GM13977 (cell line): ENCODE measurements at regions not wholly inside any gene's neighbourhood (a gene's known extent, or its start where the extent isn't known, plus 50 kb on each side); places are given as distances from the start of the nearest gene placed in this dataset.

Source experiments
- DNase-seq: peaks from one replicate; pipeline ENCODE4 v3.0.0; 2012; ENCODE audit warnings: low spot score
- CTCF ChIP-seq: IDR thresholded peaks from 2 replicates; pipeline ENCODE4 v1.5.1; 2012; ENCODE audit warnings: mild to moderate bottlenecking, control low read depth; ENCODE audit not compliant: insufficient read depth; ENCODE audit errors: extremely low read depth, missing control alignments
- in situ Hi-C: fragments of 300-500 bp; cut with MboI; formaldehyde crosslinking; loops from one replicate; pipeline ENCODE4 v1.12.0; 2022; ENCODE audit warnings: low sequenced_read_pairs, low pct_unique_long_range_greater_than_20kb, mixed read lengths, inconsistent platforms; ENCODE audit not compliant: unreplicated experiment

- in situ Hi-C loops: no loop called here
These were observed 660.9 kb downstream of the LIG4 start for GRCh38 chr13:107554460-107554859.

GRCh38 chr13:107553838-107554237 lies 661.5 kb downstream of the LIG4 start:
- in situ Hi-C loops: no loop called here
- TF ChIP-seq CTCF: no peak
- DNase-seq: no peak

More at GRCh38 chr13:107554460-107554859, 660.9 kb downstream of the LIG4 start:
- no peak for DNase-seq
- TF ChIP-seq CTCF: no peak

GRCh38 chr13:107551521-107551920 lies 663.8 kb downstream of the LIG4 start:
- no peak for DNase-seq
- TF ChIP-seq CTCF: no peak
- in situ Hi-C loops: no loop called here

GRCh38 chr13:107548338-107548737 lies 667.0 kb downstream of the LIG4 start:
- DNase-seq: no peak
- no peak for TF ChIP-seq CTCF
- in situ Hi-C loops: no loop called here

GRCh38 chr13:107545946-107546502 lies 669.3 kb downstream of the LIG4 start:
- no peak for DNase-seq
- in situ Hi-C loops: no loop called here
- no peak for TF ChIP-seq CTCF

- in situ Hi-C loops: no loop called here
- DNase-seq: no peak
- TF ChIP-seq CTCF: no peak
These were observed 680.8 kb downstream of the LIG4 start for GRCh38 chr13:107534548-107534947.

- in situ Hi-C loops: no loop called here
- TF ChIP-seq CTCF: no peak
- no peak for DNase-seq
These were observed 683.5 kb downstream of the LIG4 start for GRCh38 chr13:107531816-107532215.
